ENCODE measurements at regions not wholly inside any gene's neighbourhood (a gene's known extent, or its start where the extent isn't known, plus 50 kb on each side); places are given as distances from the start of the nearest gene placed in this dataset.

DNA sequence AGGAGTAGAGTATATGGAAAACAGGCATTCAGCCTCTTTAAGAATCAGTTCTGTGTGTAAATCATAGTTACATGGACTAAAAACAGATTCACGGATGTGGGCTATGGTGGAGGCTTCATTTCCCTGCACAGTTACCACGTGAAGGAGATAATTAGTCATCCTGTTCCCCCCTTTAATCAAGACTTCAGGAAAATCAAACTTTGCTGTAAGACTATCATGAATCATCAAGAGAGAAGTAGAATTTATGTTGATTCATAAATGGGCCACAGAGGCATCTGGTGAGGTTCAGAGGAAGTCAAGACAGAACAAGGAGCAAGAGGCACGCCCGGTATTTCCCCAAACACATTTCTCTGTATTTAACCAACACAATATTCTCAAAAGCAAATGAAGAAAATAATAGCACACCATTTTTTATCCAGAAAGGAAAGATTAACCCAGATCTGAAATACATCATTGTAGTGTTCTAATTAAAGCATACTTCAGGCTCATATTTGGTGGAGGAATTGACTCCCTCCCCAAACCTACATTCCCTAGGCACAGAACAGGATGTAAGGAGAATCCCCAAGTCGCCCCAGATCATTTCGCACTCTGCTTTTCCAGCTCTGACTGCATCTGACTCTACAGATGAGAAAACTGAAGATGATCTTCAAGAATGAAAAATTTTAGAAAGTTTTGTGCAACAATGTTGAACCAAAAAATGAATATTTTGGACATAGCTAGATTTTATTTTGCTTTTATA lies 175.8 kb upstream of the GAS1 start:
- FAIRE-seq (peak; percentile 50), DNase-seq (ENCODE audit: low read depth) (peak; percentile 82)
- Histone ChIP-seq H3K27me3 (ENCODE audit: control insufficient read depth, insufficient read depth, low read length) (no peaks in the 10 kb centered on the region), H3K4me3 (ENCODE audit: low read depth, low read length) (no peak overlapping the region), H3K36me3 (ENCODE audit: control insufficient read depth, insufficient read depth, low read length) (no peaks in the 10 kb centered on the region)
- TF ChIP-seq, protein P1, sequence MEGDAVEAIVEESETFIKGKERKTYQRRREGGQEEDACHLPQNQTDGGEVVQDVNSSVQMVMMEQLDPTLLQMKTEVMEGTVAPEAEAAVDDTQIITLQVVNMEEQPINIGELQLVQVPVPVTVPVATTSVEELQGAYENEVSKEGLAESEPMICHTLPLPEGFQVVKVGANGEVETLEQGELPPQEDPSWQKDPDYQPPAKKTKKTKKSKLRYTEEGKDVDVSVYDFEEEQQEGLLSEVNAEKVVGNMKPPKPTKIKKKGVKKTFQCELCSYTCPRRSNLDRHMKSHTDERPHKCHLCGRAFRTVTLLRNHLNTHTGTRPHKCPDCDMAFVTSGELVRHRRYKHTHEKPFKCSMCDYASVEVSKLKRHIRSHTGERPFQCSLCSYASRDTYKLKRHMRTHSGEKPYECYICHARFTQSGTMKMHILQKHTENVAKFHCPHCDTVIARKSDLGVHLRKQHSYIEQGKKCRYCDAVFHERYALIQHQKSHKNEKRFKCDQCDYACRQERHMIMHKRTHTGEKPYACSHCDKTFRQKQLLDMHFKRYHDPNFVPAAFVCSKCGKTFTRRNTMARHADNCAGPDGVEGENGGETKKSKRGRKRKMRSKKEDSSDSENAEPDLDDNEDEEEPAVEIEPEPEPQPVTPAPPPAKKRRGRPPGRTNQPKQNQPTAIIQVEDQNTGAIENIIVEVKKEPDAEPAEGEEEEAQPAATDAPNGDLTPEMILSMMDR (IDR thresholded peaks at IDR 0.05; ENCODE audit: insufficient read depth, low read length, severe bottlenecking): no peak

GRCh38 chr9:87123830-87124229 lies 176.5 kb upstream of the GAS1 start:
- TF ChIP-seq, protein P1 (IDR thresholded peaks at IDR 0.05; ENCODE audit: insufficient read depth, low read length, severe bottlenecking): no peak
- Histone ChIP-seq H3K4me3 (ENCODE audit: low read depth, low read length) (no peak overlapping the region), H3K36me3 (ENCODE audit: control insufficient read depth, insufficient read depth, low read length) (no peaks in the 10 kb centered on the region), H3K27me3 (ENCODE audit: control insufficient read depth, insufficient read depth, low read length) (no peaks in the 10 kb centered on the region)
- no peak for DNase-seq (ENCODE audit: low read depth)
- no peak for FAIRE-seq

DNA sequence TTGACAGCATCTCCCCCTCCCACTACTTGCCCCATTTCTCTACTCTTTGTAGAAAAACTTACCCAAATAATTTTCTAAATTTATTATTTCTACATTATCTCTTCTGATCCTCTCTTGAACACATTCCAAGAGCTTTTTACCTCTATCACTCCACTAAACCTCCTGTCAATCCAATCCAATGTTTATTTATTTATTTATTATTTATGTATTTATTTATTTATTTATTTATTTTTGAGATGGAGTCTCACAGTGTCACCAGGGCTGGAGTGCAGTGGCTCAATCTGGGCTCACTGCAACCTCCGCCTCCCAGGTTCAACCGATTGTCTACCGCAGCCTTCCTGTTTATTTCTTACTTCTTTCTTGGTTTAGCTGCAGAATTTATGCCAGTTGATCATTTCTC lies 178.5 kb upstream of the GAS1 start:
- Histone ChIP-seq H3K27me3 (ENCODE audit: control insufficient read depth, insufficient read depth, low read length) (no peaks in the 10 kb centered on the region), H3K4me3 (ENCODE audit: low read depth, low read length) (no peak overlapping the region), H3K36me3 (ENCODE audit: control insufficient read depth, insufficient read depth, low read length) (no peaks in the 10 kb centered on the region)
- DNase-seq (ENCODE audit: low read depth): no peak
- no peak for FAIRE-seq
- TF ChIP-seq, protein P1 (IDR thresholded peaks at IDR 0.05; ENCODE audit: insufficient read depth, low read length, severe bottlenecking): no peak

GRCh38 chr9:87127543-87127942 lies 180.2 kb upstream of the GAS1 start:
- Histone ChIP-seq H3K4me3 (ENCODE audit: low read depth, low read length) (no peak overlapping the region), H3K27me3 (ENCODE audit: control insufficient read depth, insufficient read depth, low read length) (no peaks in the 10 kb centered on the region), H3K36me3 (ENCODE audit: control insufficient read depth, insufficient read depth, low read length) (no peaks in the 10 kb centered on the region)
- TF ChIP-seq, protein P1 (IDR thresholded peaks at IDR 0.05; ENCODE audit: insufficient read depth, low read length, severe bottlenecking): no peak
- DNase-seq (ENCODE audit: low read depth) (no peak), FAIRE-seq (no peak)

DNA sequence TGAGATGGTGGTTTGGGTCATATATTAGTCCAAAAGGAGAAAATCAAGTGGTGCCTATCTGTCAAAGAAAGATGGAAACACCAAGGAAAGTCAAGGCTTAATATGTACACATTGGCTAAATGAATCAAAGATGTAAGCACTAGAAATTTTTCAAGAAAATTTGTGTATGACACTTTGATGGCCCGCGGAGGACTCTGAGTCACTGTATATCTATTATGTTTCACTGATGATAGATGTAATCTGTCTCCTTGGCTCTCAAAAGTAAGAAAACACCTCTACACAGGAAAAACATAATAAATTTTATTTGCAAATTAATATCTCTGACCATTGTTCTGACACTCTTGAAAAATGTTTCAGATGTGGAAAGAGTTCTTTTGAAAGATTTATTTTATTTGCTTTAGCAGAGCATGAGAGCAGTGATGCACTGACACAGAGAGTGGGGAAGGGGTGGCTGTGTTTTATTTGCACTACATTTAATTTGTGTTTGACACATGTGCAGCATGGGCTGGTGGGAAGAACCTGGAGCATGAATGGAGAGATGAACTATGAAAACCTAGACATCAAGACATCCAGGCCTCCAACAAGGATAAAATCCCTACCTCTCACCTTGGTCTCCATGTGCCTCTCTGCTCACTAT lies 180.8 kb upstream of the GAS1 start:
- no peaks in the 10 kb centered on the region for H3K36me3 ChIP-seq (ENCODE audit: control insufficient read depth, insufficient read depth, low read length)
- DNase-seq (ENCODE audit: low read depth) (no peak), FAIRE-seq (no peak)
- H3K27me3 ChIP-seq (ENCODE audit: control insufficient read depth, insufficient read depth, low read length): no peaks in the 10 kb centered on the region
- TF ChIP-seq, protein P1 (IDR thresholded peaks at IDR 0.05; ENCODE audit: insufficient read depth, low read length, severe bottlenecking): no peak
- no peak overlapping the region for H3K4me3 ChIP-seq (ENCODE audit: low read depth, low read length)
